Esophagus muscularis mucosa (tissue), 3 donors: ENCODE measurements at regions not wholly inside any gene's neighbourhood (a gene's known extent, or its start where the extent isn't known, plus 50 kb on each side); places are given as distances from the start of the nearest gene placed in this dataset.

Experiments used
- CTCF ChIP-seq, 3 experiments: fragments of 200-600 bp in 2 of 3; fragments of 450-650 bp in 1 of 3; sonication (generic) in 2 of 3; IDR thresholded peaks; one replicate each; pipeline ENCODE4 v1.5.1; 2017 to 2019; ENCODE audit warnings: antibody characterized with exemption in 3 of 3, mild to moderate bottlenecking in 2 of 3, moderate library complexity in 1 of 3
- POLR2A ChIP-seq: fragments of 450-650 bp; IDR thresholded peaks from one replicate; pipeline ENCODE4 v1.6.1; 2017; ENCODE audit warnings: antibody characterized with exemption, moderate library complexity, mild to moderate bottlenecking, low read depth

GRCh38 chr11:24344222-24344621, 152.6 kb upstream of the LUZP2 start:
- TF ChIP-seq POLR2A (no peak), CTCF (IDR thresholded peaks at IDR 0.05) (no peak)
